ENCODE measurements at regions not wholly inside any gene's neighbourhood (a gene's known extent, or its start where the extent isn't known, plus 50 kb on each side); places are given as distances from the start of the nearest gene placed in this dataset.

DNA sequence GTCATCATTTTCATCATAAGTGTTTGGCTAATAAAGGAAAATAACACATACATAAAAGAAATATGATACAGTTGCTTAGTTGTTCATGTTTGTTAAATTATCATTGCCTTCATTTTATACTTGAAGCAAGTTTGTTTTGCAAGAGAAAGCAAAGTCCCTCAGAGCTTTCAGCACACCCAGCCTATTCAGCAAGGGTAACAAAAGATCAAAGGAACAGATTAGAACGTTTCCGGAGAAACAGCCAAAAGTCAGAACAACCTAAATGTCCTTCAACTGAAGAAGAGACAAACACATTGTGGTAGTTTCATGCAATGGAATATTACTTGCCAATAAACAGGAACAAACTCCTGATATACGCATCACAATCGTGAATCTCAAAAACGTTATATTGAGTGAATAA is 380.7 kb downstream of the MZT1 start:
- Histone ChIP-seq H4K20me1 (ENCODE audit: insufficient read depth, low read length) (no peaks in the 10 kb centered on the region), H3K27me3 (ENCODE audit: control insufficient read depth in 1 of 2, insufficient read depth in 2 of 2, low read length in 2 of 2) (no peaks in the 10 kb centered on the region), H3K4me1 (ENCODE audit: insufficient read depth, low read length) (peaks cover 8% of the 10 kb centered on the region; the same call in 1 of the 2 replicates), H3K79me2 (ENCODE audit: insufficient read depth, low read length) (no peaks in the 10 kb centered on the region), H3K9ac (ENCODE audit: insufficient read depth, low read depth, low read length) (no peak overlapping the region), H3K36me3 (replicated peaks in 1 of 2; ENCODE audit: control insufficient read depth in 1 of 2, insufficient read depth in 2 of 2, low read length in 2 of 2) (no peaks in the 10 kb centered on the region), H2AFZ (ENCODE audit: low read length) (no peak overlapping the region), H3K4me2 (ENCODE audit: low read depth, low read length) (no peak overlapping the region), H3K4me3 (replicated peaks in 1 of 3; ENCODE audit: insufficient read depth in 1 of 3, low read depth in 2 of 3, low read length in 3 of 3) (no peak overlapping the region), H3K27ac (ENCODE audit: extremely low read length, insufficient read depth, low read length) (no peak overlapping the region), H3K9me3 (ENCODE audit: low read length) (no peaks in the 10 kb centered on the region)
- ATAC-seq = no peak
- ChIA-PET CTCF (ENCODE audit: low intra/inter-chr PET ratio, low total read pairs) (no interaction called here), POLR2A (no interaction called here)
- no peak for FAIRE-seq
- intact Hi-C loops (cut with micrococcal nuclease; ENCODE audit: unreplicated experiment) = no loop called here
- no TSS peak for BruUV-seq (replicated peaks)
- in situ Hi-C loops (cut with HindIII; ENCODE audit: extremely low pct_ligation_motif_present, low pct_unique_long_range_greater_than_20kb) = loop anchor here (25.0 kb wide), 1 partner anchor 216 kb away; no protein-coding TSS in a partner anchor
- 29% methylated on average over 5 of the region's 5 CpGs for WGBS (ENCODE audit: low lambda C conversion rate)
- DNase-seq (ENCODE audit: low spot score) = peak; percentile 20
- TF ChIP-seq ZC3H4 (CRISPR knock-in tag; IDR thresholded peaks at IDR 0.05; ENCODE audit: borderline replicate concordance) = no peak
- no peak for TF ChIP-seq GLI4 (CRISPR knock-in tag; IDR thresholded peaks at IDR 0.05; ENCODE audit: borderline replicate concordance)
- TF ChIP-seq MED1 (CRISPR knock-in tag; IDR thresholded peaks at IDR 0.05) = peak; percentile 63
- TF ChIP-seq KAT7 (CRISPR knock-in tag; IDR thresholded peaks at IDR 0.05; ENCODE audit: borderline replicate concordance) = no peak
- TF ChIP-seq ZNF276 (CRISPR knock-in tag; IDR thresholded peaks at IDR 0.05; ENCODE audit: low read depth) = no peak
- TF ChIP-seq, protein P1, sequence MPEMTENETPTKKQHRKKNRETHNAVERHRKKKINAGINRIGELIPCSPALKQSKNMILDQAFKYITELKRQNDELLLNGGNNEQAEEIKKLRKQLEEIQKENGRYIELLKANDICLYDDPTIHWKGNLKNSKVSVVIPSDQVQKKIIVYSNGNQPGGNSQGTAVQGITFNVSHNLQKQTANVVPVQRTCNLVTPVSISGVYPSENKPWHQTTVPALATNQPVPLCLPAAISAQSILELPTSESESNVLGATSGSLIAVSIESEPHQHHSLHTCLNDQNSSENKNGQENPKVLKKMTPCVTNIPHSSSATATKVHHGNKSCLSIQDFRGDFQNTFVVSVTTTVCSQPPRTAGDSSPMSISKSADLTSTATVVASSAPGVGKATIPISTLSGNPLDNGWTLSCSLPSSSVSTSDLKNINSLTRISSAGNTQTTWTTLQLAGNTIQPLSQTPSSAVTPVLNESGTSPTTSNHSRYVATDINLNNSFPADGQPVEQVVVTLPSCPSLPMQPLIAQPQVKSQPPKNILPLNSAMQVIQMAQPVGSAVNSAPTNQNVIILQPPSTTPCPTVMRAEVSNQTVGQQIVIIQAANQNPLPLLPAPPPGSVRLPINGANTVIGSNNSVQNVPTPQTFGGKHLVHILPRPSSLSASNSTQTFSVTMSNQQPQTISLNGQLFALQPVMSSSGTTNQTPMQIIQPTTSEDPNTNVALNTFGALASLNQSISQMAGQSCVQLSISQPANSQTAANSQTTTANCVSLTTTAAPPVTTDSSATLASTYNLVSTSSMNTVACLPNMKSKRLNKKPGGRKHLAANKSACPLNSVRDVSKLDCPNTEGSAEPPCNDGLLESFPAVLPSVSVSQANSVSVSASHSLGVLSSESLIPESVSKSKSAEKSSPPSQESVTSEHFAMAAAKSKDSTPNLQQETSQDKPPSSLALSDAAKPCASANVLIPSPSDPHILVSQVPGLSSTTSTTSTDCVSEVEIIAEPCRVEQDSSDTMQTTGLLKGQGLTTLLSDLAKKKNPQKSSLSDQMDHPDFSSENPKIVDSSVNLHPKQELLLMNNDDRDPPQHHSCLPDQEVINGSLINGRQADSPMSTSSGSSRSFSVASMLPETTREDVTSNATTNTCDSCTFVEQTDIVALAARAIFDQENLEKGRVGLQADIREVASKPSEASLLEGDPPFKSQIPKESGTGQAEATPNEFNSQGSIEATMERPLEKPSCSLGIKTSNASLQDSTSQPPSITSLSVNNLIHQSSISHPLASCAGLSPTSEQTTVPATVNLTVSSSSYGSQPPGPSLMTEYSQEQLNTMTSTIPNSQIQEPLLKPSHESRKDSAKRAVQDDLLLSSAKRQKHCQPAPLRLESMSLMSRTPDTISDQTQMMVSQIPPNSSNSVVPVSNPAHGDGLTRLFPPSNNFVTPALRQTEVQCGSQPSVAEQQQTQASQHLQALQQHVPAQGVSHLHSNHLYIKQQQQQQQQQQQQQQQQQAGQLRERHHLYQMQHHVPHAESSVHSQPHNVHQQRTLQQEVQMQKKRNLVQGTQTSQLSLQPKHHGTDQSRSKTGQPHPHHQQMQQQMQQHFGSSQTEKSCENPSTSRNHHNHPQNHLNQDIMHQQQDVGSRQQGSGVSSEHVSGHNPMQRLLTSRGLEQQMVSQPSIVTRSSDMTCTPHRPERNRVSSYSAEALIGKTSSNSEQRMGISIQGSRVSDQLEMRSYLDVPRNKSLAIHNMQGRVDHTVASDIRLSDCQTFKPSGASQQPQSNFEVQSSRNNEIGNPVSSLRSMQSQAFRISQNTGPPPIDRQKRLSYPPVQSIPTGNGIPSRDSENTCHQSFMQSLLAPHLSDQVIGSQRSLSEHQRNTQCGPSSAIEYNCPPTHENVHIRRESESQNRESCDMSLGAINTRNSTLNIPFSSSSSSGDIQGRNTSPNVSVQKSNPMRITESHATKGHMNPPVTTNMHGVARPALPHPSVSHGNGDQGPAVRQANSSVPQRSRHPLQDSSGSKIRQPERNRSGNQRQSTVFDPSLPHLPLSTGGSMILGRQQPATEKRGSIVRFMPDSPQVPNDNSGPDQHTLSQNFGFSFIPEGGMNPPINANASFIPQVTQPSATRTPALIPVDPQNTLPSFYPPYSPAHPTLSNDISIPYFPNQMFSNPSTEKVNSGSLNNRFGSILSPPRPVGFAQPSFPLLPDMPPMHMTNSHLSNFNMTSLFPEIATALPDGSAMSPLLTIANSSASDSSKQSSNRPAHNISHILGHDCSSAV (CRISPR knock-in tag; IDR thresholded peaks at IDR 0.05; ENCODE audit: borderline replicate concordance) = no peak
- TF ChIP-seq, protein P2, sequence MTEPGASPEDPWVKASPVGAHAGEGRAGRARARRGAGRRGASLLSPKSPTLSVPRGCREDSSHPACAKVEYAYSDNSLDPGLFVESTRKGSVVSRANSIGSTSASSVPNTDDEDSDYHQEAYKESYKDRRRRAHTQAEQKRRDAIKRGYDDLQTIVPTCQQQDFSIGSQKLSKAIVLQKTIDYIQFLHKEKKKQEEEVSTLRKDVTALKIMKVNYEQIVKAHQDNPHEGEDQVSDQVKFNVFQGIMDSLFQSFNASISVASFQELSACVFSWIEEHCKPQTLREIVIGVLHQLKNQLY (CRISPR knock-in tag; IDR thresholded peaks at IDR 0.05) = no peak
- no peak for TF ChIP-seq KMT2A (CRISPR knock-in tag; IDR thresholded peaks at IDR 0.05)
- TF ChIP-seq ZNF101 (CRISPR knock-in tag; IDR thresholded peaks at IDR 0.05; ENCODE audit: borderline replicate concordance, low read depth) = no peak
- no peak for TF ChIP-seq MBNL3 (CRISPR knock-in tag; conservative IDR thresholded peaks at IDR 0.05)
- no peak for TF ChIP-seq SALL2 (CRISPR knock-in tag; IDR thresholded peaks at IDR 0.05)
